Activated B cell treated with CpG ODN at 0.5 μM for 24 hours (primary cell): ENCODE measurements at regions not wholly inside any gene's neighbourhood (a gene's known extent, or its start where the extent isn't known, plus 50 kb on each side); places are given as distances from the start of the nearest gene placed in this dataset.

ENCODE experiments used
- ATAC-seq: fragments of 200-7000 bp; cut with Tn5 transposase; one replicate; pipeline ENCODE4 v1.10.0; 2021; ENCODE audit warnings: low read depth, mild to moderate bottlenecking, moderate library complexity
- CTCF ChIA-PET: fragments of 350-600 bp; sonication (Branson Sonifier 250); formaldehyde crosslinking; loops from one replicate; lab custom pipeline; 2021; ENCODE audit warnings: antibody characterized with exemption; lab: Charles Lee
- POLR2A ChIA-PET: fragments of 350-600 bp; sonication (Branson Sonifier 250); formaldehyde crosslinking; loops from one replicate; lab custom pipeline; 2021; ENCODE audit warnings: antibody characterized with exemption; lab: Charles Lee
- DNase-seq: peaks from one replicate; pipeline ENCODE4 v3.0.0; 2022
- H3K27ac Mint-ChIP-seq: one replicate; pipeline ENCODE4 v1.8.0; 2020; ENCODE audit warnings: mixed read lengths
- H3K27me3 Mint-ChIP-seq: one replicate; pipeline ENCODE4 v1.8.0; 2021; ENCODE audit warnings: mixed read lengths
- H3K36me3 Mint-ChIP-seq: one replicate; pipeline ENCODE4 v1.8.0; 2021; ENCODE audit warnings: low read depth, mixed read lengths
- H3K4me1 Mint-ChIP-seq: one replicate; pipeline ENCODE4 v1.8.0; 2021; ENCODE audit warnings: mixed read lengths
- H3K4me3 Mint-ChIP-seq: one replicate; pipeline ENCODE4 v1.8.0; 2020; ENCODE audit warnings: mild to moderate bottlenecking, mixed read lengths
- H3K9me3 Mint-ChIP-seq: one replicate; pipeline ENCODE4 v1.8.0; 2020; ENCODE audit warnings: mixed read lengths
- intact Hi-C: fragments of 100-400 bp; cut with micrococcal nuclease; formaldehyde crosslinking; loops from one replicate; pipeline ENCODE4 v1.15.1; 2024
- TF ChIP-seq, protein P1 (sequence below): fragments of 200-600 bp; IDR thresholded peaks from one replicate; pipeline ENCODE4 v1.8.0; 2022; ENCODE audit warnings: antibody characterized with exemption, mild to moderate bottlenecking

DNA sequence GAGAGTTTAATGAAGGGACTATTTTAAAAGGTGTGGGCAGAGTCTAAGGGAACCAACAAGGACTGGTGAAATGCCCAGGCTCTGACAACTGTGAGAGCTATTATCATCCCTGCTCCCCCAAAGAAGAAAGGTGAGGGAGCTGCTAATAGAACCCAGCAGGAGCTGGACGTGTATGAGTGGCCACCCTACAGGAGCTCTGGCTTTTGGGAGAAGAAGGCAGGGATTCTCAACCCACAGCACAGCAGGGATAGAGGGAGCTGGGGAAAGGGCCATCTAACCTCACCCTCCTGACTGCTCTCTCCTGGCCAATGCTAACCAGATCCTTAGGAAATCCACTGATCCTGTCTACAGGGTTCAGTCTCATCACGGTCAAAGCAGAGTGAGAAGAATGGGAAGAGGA lies 57.1 kb downstream of the GRIN2B start:
- intact Hi-C loops: no loop called here
- no peak overlapping the region for H3K27ac Mint-ChIP-seq
- H3K4me3 Mint-ChIP-seq: no peak overlapping the region
- TF ChIP-seq, protein P1, sequence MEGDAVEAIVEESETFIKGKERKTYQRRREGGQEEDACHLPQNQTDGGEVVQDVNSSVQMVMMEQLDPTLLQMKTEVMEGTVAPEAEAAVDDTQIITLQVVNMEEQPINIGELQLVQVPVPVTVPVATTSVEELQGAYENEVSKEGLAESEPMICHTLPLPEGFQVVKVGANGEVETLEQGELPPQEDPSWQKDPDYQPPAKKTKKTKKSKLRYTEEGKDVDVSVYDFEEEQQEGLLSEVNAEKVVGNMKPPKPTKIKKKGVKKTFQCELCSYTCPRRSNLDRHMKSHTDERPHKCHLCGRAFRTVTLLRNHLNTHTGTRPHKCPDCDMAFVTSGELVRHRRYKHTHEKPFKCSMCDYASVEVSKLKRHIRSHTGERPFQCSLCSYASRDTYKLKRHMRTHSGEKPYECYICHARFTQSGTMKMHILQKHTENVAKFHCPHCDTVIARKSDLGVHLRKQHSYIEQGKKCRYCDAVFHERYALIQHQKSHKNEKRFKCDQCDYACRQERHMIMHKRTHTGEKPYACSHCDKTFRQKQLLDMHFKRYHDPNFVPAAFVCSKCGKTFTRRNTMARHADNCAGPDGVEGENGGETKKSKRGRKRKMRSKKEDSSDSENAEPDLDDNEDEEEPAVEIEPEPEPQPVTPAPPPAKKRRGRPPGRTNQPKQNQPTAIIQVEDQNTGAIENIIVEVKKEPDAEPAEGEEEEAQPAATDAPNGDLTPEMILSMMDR: no peak
- H3K4me1 Mint-ChIP-seq: no peaks in the 10 kb centered on the region
- no peak for DNase-seq
- ChIA-PET CTCF (no interaction called here), POLR2A (no interaction called here)
- H3K27me3 Mint-ChIP-seq: peaks cover 23% of the 10 kb centered on the region
- no peaks in the 10 kb centered on the region for H3K9me3 Mint-ChIP-seq
- no peak for ATAC-seq
- no peaks in the 10 kb centered on the region for H3K36me3 Mint-ChIP-seq

GRCh38 chr12:13918897-13919296 lies 62.5 kb downstream of the GRIN2B start:
- ATAC-seq: no peak
- DNase-seq: no peak
- ChIA-PET POLR2A (no interaction called here), CTCF (no interaction called here)
- H3K9me3 Mint-ChIP-seq: no peaks in the 10 kb centered on the region
- H3K4me3 Mint-ChIP-seq: no peak overlapping the region
- intact Hi-C loops: no loop called here
- no peaks in the 10 kb centered on the region for H3K36me3 Mint-ChIP-seq
- no peak overlapping the region for H3K27ac Mint-ChIP-seq
- TF ChIP-seq, protein P1: no peak
- peaks cover 10% of the 10 kb centered on the region for H3K27me3 Mint-ChIP-seq
- peaks cover 4% of the 10 kb centered on the region for H3K4me1 Mint-ChIP-seq

- no peak for ATAC-seq
- H3K4me1 Mint-ChIP-seq: peaks cover 4% of the 10 kb centered on the region
- CTCF ChIA-PET: no interaction called here
- no peak for DNase-seq
- POLR2A ChIA-PET: no interaction called here
- H3K4me3 Mint-ChIP-seq: no peak overlapping the region
- H3K27me3 Mint-ChIP-seq: peaks cover 8% of the 10 kb centered on the region
- TF ChIP-seq, protein P1: no peak
- no peaks in the 10 kb centered on the region for H3K9me3 Mint-ChIP-seq
- no peak overlapping the region for H3K27ac Mint-ChIP-seq
- no peaks in the 10 kb centered on the region for H3K36me3 Mint-ChIP-seq
- intact Hi-C loops: no loop called here
These were observed 66.3 kb downstream of the GRIN2B start for GRCh38 chr12:13915096-13915495.

GRCh38 chr12:13913371-13913770 lies 68.0 kb downstream of the GRIN2B start:
- Mint-ChIP-seq H3K27ac (no peak overlapping the region), H3K4me1 (no peaks in the 10 kb centered on the region), H3K9me3 (no peaks in the 10 kb centered on the region), H3K36me3 (no peaks in the 10 kb centered on the region), H3K27me3 (peaks cover 11% of the 10 kb centered on the region), H3K4me3 (no peak overlapping the region)
- CTCF ChIA-PET: no interaction called here
- POLR2A ChIA-PET: no interaction called here
- ATAC-seq: no peak
- DNase-seq: no peak
- TF ChIP-seq, protein P1: no peak
- intact Hi-C loops: no loop called here

DNA sequence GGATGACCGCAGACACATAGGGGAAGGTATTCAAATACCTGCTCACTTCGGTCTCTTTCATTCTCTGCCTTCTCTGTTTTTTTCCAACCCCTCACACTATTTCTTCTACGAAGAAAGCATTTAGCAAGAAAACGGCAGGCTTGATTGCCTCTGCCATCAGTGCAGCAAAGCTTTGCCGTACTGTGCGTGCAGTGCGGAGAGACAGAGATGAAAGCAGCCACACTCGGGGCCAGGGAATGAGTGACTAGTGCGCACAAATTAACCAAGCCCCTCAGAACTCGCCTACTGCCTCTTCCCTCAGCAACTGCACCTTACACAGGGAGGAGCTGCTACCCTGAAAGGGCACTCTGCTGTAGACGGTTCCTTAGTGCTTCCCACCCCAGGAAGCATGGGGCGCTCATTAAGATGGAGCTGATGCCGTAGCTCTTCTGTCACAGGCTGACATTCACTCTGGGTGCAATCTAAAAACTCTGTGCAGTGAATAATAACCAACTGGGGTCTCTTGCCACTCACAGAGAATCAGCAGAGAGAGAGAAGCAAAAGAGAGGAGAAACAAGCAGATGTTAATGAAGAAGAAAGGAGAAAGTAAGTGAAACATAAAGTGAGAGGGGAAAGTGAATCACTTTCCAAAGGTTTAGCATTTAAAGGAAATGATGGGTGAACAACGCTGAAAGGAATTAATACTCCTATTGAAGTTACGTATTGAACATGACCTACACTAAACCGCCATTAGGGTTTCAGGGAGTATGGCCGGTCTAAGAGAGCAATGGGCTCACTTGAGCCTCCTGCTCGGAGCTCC lies 69.4 kb downstream of the GRIN2B start:
- ATAC-seq: no peak
- H3K9me3 Mint-ChIP-seq: no peaks in the 10 kb centered on the region
- peaks cover 11% of the 10 kb centered on the region for H3K27me3 Mint-ChIP-seq
- CTCF ChIA-PET: no interaction called here
- TF ChIP-seq, protein P1: no peak
- no peak overlapping the region for H3K4me3 Mint-ChIP-seq
- H3K27ac Mint-ChIP-seq: no peak overlapping the region
- no peaks in the 10 kb centered on the region for H3K4me1 Mint-ChIP-seq
- POLR2A ChIA-PET: no interaction called here
- no peaks in the 10 kb centered on the region for H3K36me3 Mint-ChIP-seq
- intact Hi-C loops: no loop called here
- DNase-seq: no peak
